ENCODE measurements at regions not wholly inside any gene's neighbourhood (a gene's known extent, or its start where the extent isn't known, plus 50 kb on each side); places are given as distances from the start of the nearest gene placed in this dataset.

DNA sequence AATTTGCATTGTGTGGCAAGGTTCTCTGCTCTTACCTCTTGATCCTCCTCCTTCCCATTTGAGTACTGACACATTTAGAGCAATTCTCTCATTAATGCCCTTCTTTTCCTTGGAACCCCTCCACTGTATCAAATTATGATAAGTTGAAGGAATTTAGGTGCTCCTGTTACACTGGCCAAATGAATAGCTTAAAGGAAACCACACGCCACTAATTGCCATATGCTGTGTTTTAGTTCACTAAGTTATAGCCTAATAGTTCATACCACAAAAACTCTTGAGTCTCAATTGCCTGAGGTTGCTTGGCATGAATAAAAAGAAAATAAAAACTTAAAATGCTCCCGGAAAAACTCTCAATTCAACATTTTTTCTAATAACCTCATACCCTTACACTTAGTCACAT is 1239.3 kb downstream of the EPHA7 start:
- peak in 2 of 4 donors; percentile 31 to 32 for ATAC-seq
- WGBS, 4 donors, result 73 to 89% (median 81%) methylated on average over 2 of the region's 2 CpGs
- intact Hi-C loops (cut with DNase I), result no loop called here

GRCh38 chr6:92176666-92177065 is 1242.7 kb downstream of the EPHA7 start:
- no peak overlapping the region for H3K4me3 ChIP-seq
- ATAC-seq, result no peak
- no peak for DNase-seq
- H3K4me1 ChIP-seq, result peaks cover 0 to 2% (median 0%) of the 10 kb centered on the region in 12 donors
- H3K9me3 ChIP-seq, result no peaks in the 10 kb centered on the region
- 19 to 37% (median 36%) methylated on average over 1 of the region's 1 CpG for WGBS, 4 donors
- H3K27me3 ChIP-seq, result no peaks in the 10 kb centered on the region
- intact Hi-C loops (cut with DNase I), result no loop called here
- no peak overlapping the region for H3K27ac ChIP-seq
- TF ChIP-seq POLR2A (IDR thresholded peaks at IDR 0.05), result no peak
- TF ChIP-seq, protein P1, sequence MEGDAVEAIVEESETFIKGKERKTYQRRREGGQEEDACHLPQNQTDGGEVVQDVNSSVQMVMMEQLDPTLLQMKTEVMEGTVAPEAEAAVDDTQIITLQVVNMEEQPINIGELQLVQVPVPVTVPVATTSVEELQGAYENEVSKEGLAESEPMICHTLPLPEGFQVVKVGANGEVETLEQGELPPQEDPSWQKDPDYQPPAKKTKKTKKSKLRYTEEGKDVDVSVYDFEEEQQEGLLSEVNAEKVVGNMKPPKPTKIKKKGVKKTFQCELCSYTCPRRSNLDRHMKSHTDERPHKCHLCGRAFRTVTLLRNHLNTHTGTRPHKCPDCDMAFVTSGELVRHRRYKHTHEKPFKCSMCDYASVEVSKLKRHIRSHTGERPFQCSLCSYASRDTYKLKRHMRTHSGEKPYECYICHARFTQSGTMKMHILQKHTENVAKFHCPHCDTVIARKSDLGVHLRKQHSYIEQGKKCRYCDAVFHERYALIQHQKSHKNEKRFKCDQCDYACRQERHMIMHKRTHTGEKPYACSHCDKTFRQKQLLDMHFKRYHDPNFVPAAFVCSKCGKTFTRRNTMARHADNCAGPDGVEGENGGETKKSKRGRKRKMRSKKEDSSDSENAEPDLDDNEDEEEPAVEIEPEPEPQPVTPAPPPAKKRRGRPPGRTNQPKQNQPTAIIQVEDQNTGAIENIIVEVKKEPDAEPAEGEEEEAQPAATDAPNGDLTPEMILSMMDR (IDR thresholded peaks at IDR 0.05), result no peak
- H3K36me3 ChIP-seq, result no peaks in the 10 kb centered on the region

More for the DNA sequence above, 1239.3 kb downstream of the EPHA7 start:
- Histone ChIP-seq H3K27ac (peak overlapping the region in 3 of 12 donors; percentile 36 to 68 (median 64)), H3K36me3 (no peaks in the 10 kb centered on the region), H3K9me3 (no peaks in the 10 kb centered on the region), H3K27me3 (no peaks in the 10 kb centered on the region), H3K4me1 (peaks cover 0 to 4% (median 0%) of the 10 kb centered on the region in 12 donors), H3K4me3 (peak overlapping the region in 6 of 12 donors; percentile 14 to 54 (median 40))
- TF ChIP-seq, protein P1 (IDR thresholded peaks at IDR 0.05), result no peak
- TF ChIP-seq POLR2A (IDR thresholded peaks at IDR 0.05), result no peak
- DNase-seq, result no peak

- no peaks in the 10 kb centered on the region for H3K36me3 ChIP-seq
- no peaks in the 10 kb centered on the region for H3K27me3 ChIP-seq
- TF ChIP-seq POLR2A (IDR thresholded peaks at IDR 0.05), result no peak
- TF ChIP-seq, protein P1 (IDR thresholded peaks at IDR 0.05), result no peak
- 53 to 74% (median 67%) methylated on average over 6 of the region's 6 CpGs for WGBS, 4 donors
- H3K9me3 ChIP-seq, result no peaks in the 10 kb centered on the region
- DNase-seq (peak in 1 of 5 donors; percentile 26), ATAC-seq (peak in 2 of 4 donors; percentile 53 to 56)
- H3K27ac ChIP-seq, result peak overlapping the region in 1 of 12 donors; percentile 9
- H3K4me3 ChIP-seq, result no peak overlapping the region
- intact Hi-C loops (cut with DNase I), result no loop called here
- H3K4me1 ChIP-seq, result no peaks in the 10 kb centered on the region
These were observed 1244.8 kb downstream of the EPHA7 start for GRCh38 chr6:92174398-92175073.

DNA sequence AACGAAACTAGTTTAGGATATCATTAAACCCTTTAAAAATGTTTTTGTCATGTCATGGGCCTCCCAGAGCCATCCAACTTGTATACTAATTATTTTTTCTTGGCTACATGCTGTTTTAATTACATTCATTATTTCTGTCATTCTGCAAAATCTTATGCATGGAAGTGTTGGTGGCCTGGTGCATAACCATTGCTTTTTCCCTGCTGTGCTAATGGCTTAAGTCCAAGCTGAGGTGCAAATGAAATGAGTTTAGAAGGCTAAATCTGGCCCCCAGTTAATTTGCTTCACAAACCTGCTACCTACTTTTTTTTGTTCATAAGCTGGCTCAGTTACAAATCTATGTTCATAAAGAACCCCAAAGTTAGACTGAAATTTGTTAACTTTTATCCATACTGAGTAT is 1249.9 kb downstream of the EPHA7 start:
- H3K27ac ChIP-seq, result no peak overlapping the region
- WGBS, 4 donors, result 83 to 93% (median 88%) methylated on average over 1 of the region's 1 CpG
- no peak overlapping the region for H3K4me3 ChIP-seq
- H3K27me3 ChIP-seq, result no peaks in the 10 kb centered on the region
- intact Hi-C loops (cut with DNase I), result no loop called here
- H3K9me3 ChIP-seq, result peaks cover 0 to 9% (median 0%) of the 10 kb centered on the region in 12 donors
- no peaks in the 10 kb centered on the region for H3K4me1 ChIP-seq
- DNase-seq (no peak), ATAC-seq (no peak)
- no peak for TF ChIP-seq POLR2A (IDR thresholded peaks at IDR 0.05)
- TF ChIP-seq, protein P1 (IDR thresholded peaks at IDR 0.05), result no peak
- no peaks in the 10 kb centered on the region for H3K36me3 ChIP-seq
